ENCODE measurements at regions not wholly inside any gene's neighbourhood (a gene's known extent, or its start where the extent isn't known, plus 50 kb on each side); places are given as distances from the start of the nearest gene placed in this dataset.

- TF ChIP-seq, protein P1, sequence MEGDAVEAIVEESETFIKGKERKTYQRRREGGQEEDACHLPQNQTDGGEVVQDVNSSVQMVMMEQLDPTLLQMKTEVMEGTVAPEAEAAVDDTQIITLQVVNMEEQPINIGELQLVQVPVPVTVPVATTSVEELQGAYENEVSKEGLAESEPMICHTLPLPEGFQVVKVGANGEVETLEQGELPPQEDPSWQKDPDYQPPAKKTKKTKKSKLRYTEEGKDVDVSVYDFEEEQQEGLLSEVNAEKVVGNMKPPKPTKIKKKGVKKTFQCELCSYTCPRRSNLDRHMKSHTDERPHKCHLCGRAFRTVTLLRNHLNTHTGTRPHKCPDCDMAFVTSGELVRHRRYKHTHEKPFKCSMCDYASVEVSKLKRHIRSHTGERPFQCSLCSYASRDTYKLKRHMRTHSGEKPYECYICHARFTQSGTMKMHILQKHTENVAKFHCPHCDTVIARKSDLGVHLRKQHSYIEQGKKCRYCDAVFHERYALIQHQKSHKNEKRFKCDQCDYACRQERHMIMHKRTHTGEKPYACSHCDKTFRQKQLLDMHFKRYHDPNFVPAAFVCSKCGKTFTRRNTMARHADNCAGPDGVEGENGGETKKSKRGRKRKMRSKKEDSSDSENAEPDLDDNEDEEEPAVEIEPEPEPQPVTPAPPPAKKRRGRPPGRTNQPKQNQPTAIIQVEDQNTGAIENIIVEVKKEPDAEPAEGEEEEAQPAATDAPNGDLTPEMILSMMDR (IDR thresholded peaks at IDR 0.05; ENCODE audit: insufficient read depth, low read depth, low read length) = no peak
- H3K4me3 ChIP-seq (ENCODE audit: low read depth, low read length) = no peak overlapping the region
- DNase-seq (ENCODE audit: low read depth) = no peak
These were observed 1285.5 kb downstream of the STIM2 start for GRCh38 chr4:28146191-28146590.

DNA sequence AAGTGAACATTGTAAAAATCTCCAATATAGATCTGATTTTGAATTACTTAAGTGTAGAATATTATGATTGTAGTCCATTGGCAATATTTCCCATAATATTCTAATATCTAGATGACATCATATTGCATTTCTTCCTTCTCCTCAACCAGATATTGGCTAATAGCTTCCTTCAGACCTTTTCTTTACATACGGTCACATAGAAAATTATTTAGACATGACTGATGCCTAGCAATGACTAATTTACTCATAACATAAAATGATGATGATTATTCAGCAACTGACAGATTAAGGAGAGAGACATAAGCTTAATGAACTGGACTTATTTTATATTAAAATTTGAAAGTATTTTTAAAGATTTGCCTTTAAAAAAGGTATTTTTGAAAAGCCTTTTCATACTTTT, 1287.6 kb downstream of the STIM2 start:
- no peak for DNase-seq (ENCODE audit: low read depth)
- H3K4me3 ChIP-seq (ENCODE audit: low read depth, low read length) = no peak overlapping the region
- TF ChIP-seq, protein P1 (IDR thresholded peaks at IDR 0.05; ENCODE audit: insufficient read depth, low read depth, low read length) = no peak

- no peak for DNase-seq (ENCODE audit: low read depth)
- TF ChIP-seq, protein P1 (IDR thresholded peaks at IDR 0.05; ENCODE audit: insufficient read depth, low read depth, low read length) = no peak
- H3K4me3 ChIP-seq (ENCODE audit: low read depth, low read length) = no peak overlapping the region
These were observed 1289.1 kb downstream of the STIM2 start for GRCh38 chr4:28149762-28150161.

- TF ChIP-seq, protein P1 (IDR thresholded peaks at IDR 0.05; ENCODE audit: insufficient read depth, low read depth, low read length) = no peak
- H3K4me3 ChIP-seq (ENCODE audit: low read depth, low read length) = no peak overlapping the region
- DNase-seq (ENCODE audit: low read depth) = no peak
These were observed 1290.7 kb downstream of the STIM2 start for GRCh38 chr4:28151314-28151713.

- no peak overlapping the region for H3K4me3 ChIP-seq (ENCODE audit: low read depth, low read length)
- TF ChIP-seq, protein P1 (IDR thresholded peaks at IDR 0.05; ENCODE audit: insufficient read depth, low read depth, low read length) = no peak
- no peak for DNase-seq (ENCODE audit: low read depth)
These were observed 1306.8 kb downstream of the STIM2 start for GRCh38 chr4:28167411-28167810.

DNA sequence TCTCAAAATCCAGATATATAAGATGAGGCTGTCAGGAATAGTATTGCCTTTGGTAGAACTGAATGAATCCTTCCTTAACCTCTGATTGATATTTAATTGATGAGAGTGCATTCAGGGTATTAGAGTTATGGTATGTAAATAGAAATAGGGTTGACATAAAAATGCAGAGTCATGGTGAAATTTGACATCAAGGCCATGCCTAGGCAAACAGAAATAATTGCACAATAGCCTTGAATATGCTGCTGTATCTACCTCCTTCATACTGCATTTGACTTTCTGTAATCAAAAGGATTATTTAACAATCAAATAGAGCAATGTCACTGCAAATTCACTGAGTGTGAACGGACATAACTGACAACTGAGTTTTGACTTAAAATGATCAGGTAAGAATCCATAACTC, 1316.3 kb downstream of the STIM2 start:
- no peak for DNase-seq (ENCODE audit: low read depth)
- TF ChIP-seq, protein P1 (IDR thresholded peaks at IDR 0.05; ENCODE audit: insufficient read depth, low read depth, low read length) = no peak
- H3K4me3 ChIP-seq (ENCODE audit: low read depth, low read length) = no peak overlapping the region

DNA sequence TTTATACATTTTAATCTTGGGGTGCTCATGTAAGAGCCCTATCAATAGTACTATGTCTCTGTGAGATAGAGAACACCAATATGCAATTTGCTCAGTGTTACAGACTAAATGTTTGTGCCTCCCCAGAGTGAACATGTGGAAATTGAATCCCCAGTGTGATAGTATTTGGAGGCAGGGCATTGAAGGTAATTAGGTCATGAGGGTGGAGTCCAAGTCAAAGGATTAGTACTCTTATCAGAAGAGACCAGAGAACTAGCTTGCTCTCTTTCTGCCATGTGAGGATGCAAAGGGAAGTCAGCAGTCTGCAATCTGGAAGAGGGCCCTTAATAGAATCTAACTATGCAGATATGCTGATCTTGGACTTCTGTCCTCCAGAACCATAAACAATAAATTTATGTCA, 1317.0 kb downstream of the STIM2 start:
- no peak for DNase-seq (ENCODE audit: low read depth)
- H3K4me3 ChIP-seq (ENCODE audit: low read depth, low read length) = no peak overlapping the region
- TF ChIP-seq, protein P1 (IDR thresholded peaks at IDR 0.05; ENCODE audit: insufficient read depth, low read depth, low read length) = no peak
